Suprapubic skin (tissue), 4 donors: ENCODE measurements at regions not wholly inside any gene's neighbourhood (a gene's known extent, or its start where the extent isn't known, plus 50 kb on each side); places are given as distances from the start of the nearest gene placed in this dataset.
"Not testable (repeated sequence)": the region's sequence is repeated elsewhere in the genome, so short reads cannot be mapped to it uniquely, and the experiment has no call there.

Experiments
- DNase-seq, 2 donors: peaks; one replicate each; pipeline ENCODE4 v3.0.0-alpha.2; 2019; ENCODE audit warnings: low spot score in 2 of 2
- H3K27ac ChIP-seq: fragments of 200-600 bp; sonication (generic); one replicate; pipeline ENCODE4 v1.5.1; 2019
- H3K27me3 ChIP-seq: fragments of 200-600 bp; sonication (generic); one replicate; pipeline ENCODE4 v1.5.1; 2019
- H3K36me3 ChIP-seq: fragments of 200-600 bp; sonication (generic); one replicate; pipeline ENCODE4 v1.5.1; 2019
- H3K4me1 ChIP-seq: fragments of 200-600 bp; sonication (generic); one replicate; pipeline ENCODE4 v1.5.1; 2019
- H3K4me3 ChIP-seq: fragments of 200-600 bp; sonication (generic); one replicate; pipeline ENCODE4 v1.5.1; 2019; ENCODE audit warnings: mild to moderate bottlenecking
- H3K9me3 ChIP-seq: fragments of 200-600 bp; sonication (generic); one replicate; pipeline ENCODE4 v1.5.1; 2019
- CTCF ChIP-seq, 2 donors: fragments of 200-600 bp in 1 of 2; fragments of 450-650 bp in 1 of 2; sonication (generic) in 1 of 2; IDR thresholded peaks; one replicate each; pipeline ENCODE4 v1.5.1; 2016 to 2019; ENCODE audit warnings: antibody characterized with exemption in 2 of 2, mild to moderate bottlenecking in 1 of 2, moderate library complexity in 1 of 2
- EP300 ChIP-seq: sonication (generic); formaldehyde crosslinking; IDR thresholded peaks from one replicate; pipeline ENCODE4 v1.6.1; 2017; ENCODE audit warnings: antibody characterized with exemption
- POLR2A ChIP-seq, 2 donors: fragments of 450-650 bp; IDR thresholded peaks; one replicate each; pipeline ENCODE4 v1.6.1; 2017; ENCODE audit warnings: antibody characterized with exemption in 2 of 2, mild to moderate bottlenecking in 2 of 2, moderate library complexity in 2 of 2
- POLR2AphosphoS5 ChIP-seq, 3 donors: sonication (generic); formaldehyde crosslinking; IDR thresholded peaks; one replicate each; pipeline ENCODE4 v1.6.1; 2017; ENCODE audit warnings: antibody characterized with exemption in 3 of 3
- WGBS: methylation state at CpG from one replicate; pipeline ENCODE4 v1.1.5; 2018; 5-methylcytosine and 5-hydroxymethylcytosine counted together

- no peaks in the 10 kb centered on the region for H3K9me3 ChIP-seq
- H3K27ac ChIP-seq: no peak overlapping the region
- H3K4me1 ChIP-seq: peaks cover 8% of the 10 kb centered on the region
- no peak for DNase-seq
- H3K36me3 ChIP-seq: no peaks in the 10 kb centered on the region
- WGBS: 51% methylated on average over 5 of the region's 5 CpGs
- H3K4me3 ChIP-seq: no peak overlapping the region
- H3K27me3 ChIP-seq: no peaks in the 10 kb centered on the region
- TF ChIP-seq POLR2AphosphoS5 (IDR thresholded peaks at IDR 0.05) (no peak), CTCF (IDR thresholded peaks at IDR 0.05) (no peak), POLR2A (IDR thresholded peaks at IDR 0.05) (no peak), EP300 (no peak)
Measured at GRCh38 chr21:33968080-33968994, 52.7 kb upstream of the ATP5PO start.

GRCh38 chr21:33967086-33967571 is 51.5 kb upstream of the ATP5PO start:
- Histone ChIP-seq H3K27ac (no peak overlapping the region), H3K27me3 (no peaks in the 10 kb centered on the region), H3K4me3 (no peak overlapping the region), H3K4me1 (peaks cover 8% of the 10 kb centered on the region), H3K9me3 (no peaks in the 10 kb centered on the region), H3K36me3 (no peaks in the 10 kb centered on the region)
- no peak for TF ChIP-seq CTCF (IDR thresholded peaks at IDR 0.05)
- TF ChIP-seq POLR2A (IDR thresholded peaks at IDR 0.05): no peak
- TF ChIP-seq POLR2AphosphoS5 (IDR thresholded peaks at IDR 0.05): no peak
- no peak for TF ChIP-seq EP300
- WGBS: 85% methylated on average over 5 of the region's 5 CpGs
- no peak for DNase-seq

- Histone ChIP-seq H3K9me3 (no peaks in the 10 kb centered on the region), H3K27me3 (no peaks in the 10 kb centered on the region), H3K4me1 (peaks cover 5% of the 10 kb centered on the region), H3K4me3 (no peak overlapping the region), H3K36me3 (no peaks in the 10 kb centered on the region), H3K27ac (no peak overlapping the region)
- TF ChIP-seq EP300: no peak
- no peak for TF ChIP-seq POLR2AphosphoS5 (IDR thresholded peaks at IDR 0.05)
- no peak for TF ChIP-seq CTCF (IDR thresholded peaks at IDR 0.05)
- TF ChIP-seq POLR2A (IDR thresholded peaks at IDR 0.05): no peak
- DNase-seq: no peak
- WGBS: 64% methylated on average over 4 of the region's 4 CpGs
Measured at GRCh38 chr21:33966324-33966949, 50.8 kb upstream of the ATP5PO start.

DNA sequence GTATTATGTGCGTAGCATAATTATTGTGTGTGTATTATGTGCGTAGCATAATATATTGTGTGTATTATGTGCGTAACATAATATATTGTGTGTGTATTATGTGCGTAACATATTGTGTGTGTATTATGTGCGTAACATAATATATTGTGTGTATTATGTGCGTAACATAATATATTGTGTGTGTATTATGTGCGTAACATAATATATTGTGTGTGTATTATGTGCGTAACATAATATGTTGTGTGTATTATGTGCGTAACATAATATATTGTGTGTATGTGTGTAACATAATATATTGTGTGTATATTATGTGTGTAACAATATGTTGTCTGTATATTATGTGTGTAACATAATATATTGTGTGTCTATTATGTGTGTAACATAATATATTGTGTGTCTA is 50.1 kb upstream of the ATP5PO start:
- H3K4me3 ChIP-seq, H3K4me1 ChIP-seq, DNase-seq, H3K9me3 ChIP-seq, H3K27ac ChIP-seq, H3K27me3 ChIP-seq, H3K36me3 ChIP-seq: not testable (repeated sequence)
- 96% methylated on average over 9 of the region's 9 CpGs for WGBS
